ENCODE measurements at regions not wholly inside any gene's neighbourhood (a gene's known extent, or its start where the extent isn't known, plus 50 kb on each side); places are given as distances from the start of the nearest gene placed in this dataset.

GRCh38 chr6:44717431-44717830 is 329.9 kb downstream of the CDC5L start:
- DNase-seq (no peak), ATAC-seq (no peak)
- H3K4me3 ChIP-seq = no peak overlapping the region
- H3K4me1 ChIP-seq = no peaks in the 10 kb centered on the region
- no peak overlapping the region for H3K27ac ChIP-seq
- H3K9me3 ChIP-seq = no peaks in the 10 kb centered on the region
- intact Hi-C loops (cut with DNase I) = no loop called here
- TF ChIP-seq, protein P1, sequence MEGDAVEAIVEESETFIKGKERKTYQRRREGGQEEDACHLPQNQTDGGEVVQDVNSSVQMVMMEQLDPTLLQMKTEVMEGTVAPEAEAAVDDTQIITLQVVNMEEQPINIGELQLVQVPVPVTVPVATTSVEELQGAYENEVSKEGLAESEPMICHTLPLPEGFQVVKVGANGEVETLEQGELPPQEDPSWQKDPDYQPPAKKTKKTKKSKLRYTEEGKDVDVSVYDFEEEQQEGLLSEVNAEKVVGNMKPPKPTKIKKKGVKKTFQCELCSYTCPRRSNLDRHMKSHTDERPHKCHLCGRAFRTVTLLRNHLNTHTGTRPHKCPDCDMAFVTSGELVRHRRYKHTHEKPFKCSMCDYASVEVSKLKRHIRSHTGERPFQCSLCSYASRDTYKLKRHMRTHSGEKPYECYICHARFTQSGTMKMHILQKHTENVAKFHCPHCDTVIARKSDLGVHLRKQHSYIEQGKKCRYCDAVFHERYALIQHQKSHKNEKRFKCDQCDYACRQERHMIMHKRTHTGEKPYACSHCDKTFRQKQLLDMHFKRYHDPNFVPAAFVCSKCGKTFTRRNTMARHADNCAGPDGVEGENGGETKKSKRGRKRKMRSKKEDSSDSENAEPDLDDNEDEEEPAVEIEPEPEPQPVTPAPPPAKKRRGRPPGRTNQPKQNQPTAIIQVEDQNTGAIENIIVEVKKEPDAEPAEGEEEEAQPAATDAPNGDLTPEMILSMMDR (IDR thresholded peaks at IDR 0.05) = no peak
- no peaks in the 10 kb centered on the region for H3K36me3 ChIP-seq
- H3K27me3 ChIP-seq = no peaks in the 10 kb centered on the region

DNA sequence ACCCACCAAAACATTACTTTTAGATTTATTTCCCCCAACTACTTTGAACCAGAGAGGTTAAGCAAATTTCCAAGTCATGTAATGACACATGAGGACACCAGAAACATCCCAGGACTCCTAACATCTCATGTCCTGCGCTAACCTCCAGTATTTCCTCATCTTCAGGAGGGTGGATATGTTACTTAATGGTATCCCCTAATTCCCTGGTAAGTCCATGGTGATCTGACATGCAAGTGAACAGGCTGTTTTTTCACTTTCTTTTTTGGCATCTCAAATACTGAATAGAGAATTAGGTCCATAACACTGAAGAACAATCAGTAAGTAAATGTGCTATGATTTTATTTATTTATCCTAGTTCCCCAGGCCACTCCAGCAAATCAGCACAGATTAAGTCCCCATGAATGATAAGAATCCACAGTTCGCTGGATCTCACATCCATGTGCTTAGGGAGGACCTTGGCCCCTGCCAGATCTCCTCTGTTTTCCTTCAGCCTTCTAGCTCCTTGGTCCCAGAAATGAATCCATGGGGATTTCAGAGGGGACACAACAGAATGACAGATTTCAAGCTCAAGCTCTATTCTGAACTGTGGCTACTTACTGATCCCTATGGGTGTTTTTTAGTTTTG is 334.6 kb downstream of the CDC5L start:
- ATAC-seq (no peak), DNase-seq (no peak)
- no peaks in the 10 kb centered on the region for H3K9me3 ChIP-seq
- H3K27me3 ChIP-seq = no peaks in the 10 kb centered on the region
- TF ChIP-seq, protein P1 (IDR thresholded peaks at IDR 0.05) = no peak
- intact Hi-C loops (cut with DNase I) = no loop called here
- no peak overlapping the region for H3K27ac ChIP-seq
- H3K4me1 ChIP-seq = no peaks in the 10 kb centered on the region
- H3K36me3 ChIP-seq = no peaks in the 10 kb centered on the region
- no peak overlapping the region for H3K4me3 ChIP-seq

DNA sequence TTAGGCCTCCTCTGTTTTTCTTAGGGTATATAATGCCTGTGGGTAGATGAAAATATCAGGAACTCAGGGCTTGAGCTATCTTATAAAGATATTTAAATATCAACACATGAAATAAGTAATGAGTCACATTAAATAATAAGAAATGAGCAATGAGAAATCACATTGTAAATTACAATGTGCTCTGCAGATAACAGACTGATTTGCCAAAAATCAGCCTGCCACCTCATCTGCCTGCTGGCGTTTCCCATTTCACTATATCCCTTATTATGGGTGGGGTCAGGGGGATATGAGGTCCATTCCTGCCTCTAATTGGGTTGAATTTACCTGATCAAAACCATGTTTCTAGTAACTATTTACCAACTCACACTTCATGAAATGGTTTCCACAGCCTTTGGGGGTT is 335.2 kb downstream of the CDC5L start:
- Histone ChIP-seq H3K27me3 (no peaks in the 10 kb centered on the region), H3K4me1 (no peaks in the 10 kb centered on the region), H3K9me3 (no peaks in the 10 kb centered on the region), H3K27ac (no peak overlapping the region), H3K4me3 (no peak overlapping the region), H3K36me3 (no peaks in the 10 kb centered on the region)
- TF ChIP-seq, protein P1 (IDR thresholded peaks at IDR 0.05) = no peak
- ATAC-seq = no peak
- intact Hi-C loops (cut with DNase I) = no loop called here
- DNase-seq = no peak

- intact Hi-C loops (cut with DNase I) = no loop called here
- no peaks in the 10 kb centered on the region for H3K36me3 ChIP-seq
- no peak for DNase-seq
Observed at GRCh38 chr6:44723439-44724197, 336.1 kb downstream of the CDC5L start.

GRCh38 chr6:44725070-44725469 is 337.6 kb downstream of the CDC5L start:
- DNase-seq (no peak), ATAC-seq (no peak)
- Histone ChIP-seq H3K9me3 (no peaks in the 10 kb centered on the region), H3K27ac (no peak overlapping the region), H3K4me1 (no peaks in the 10 kb centered on the region), H3K4me3 (no peak overlapping the region), H3K27me3 (no peaks in the 10 kb centered on the region), H3K36me3 (no peaks in the 10 kb centered on the region)
- intact Hi-C loops (cut with DNase I) = no loop called here
- TF ChIP-seq, protein P1 (IDR thresholded peaks at IDR 0.05) = no peak

More at GRCh38 chr6:44723439-44724197, 336.1 kb downstream of the CDC5L start:
- Histone ChIP-seq H3K9me3 (no peaks in the 10 kb centered on the region), H3K4me3 (no peak overlapping the region), H3K27ac (no peak overlapping the region), H3K27me3 (no peaks in the 10 kb centered on the region), H3K4me1 (no peaks in the 10 kb centered on the region)
- no peak for ATAC-seq
- TF ChIP-seq, protein P1 (IDR thresholded peaks at IDR 0.05) = no peak
